ENCODE measurements at regions not wholly inside any gene's neighbourhood (a gene's known extent, or its start where the extent isn't known, plus 50 kb on each side); places are given as distances from the start of the nearest gene placed in this dataset.

- TF ChIP-seq ZNF532 (CRISPR knock-in tag; IDR thresholded peaks at IDR 0.05; ENCODE audit: borderline replicate concordance) (no peak), NR1H2 (CRISPR knock-in tag; IDR thresholded peaks at IDR 0.05) (no peak), MLX (CRISPR knock-in tag; IDR thresholded peaks at IDR 0.05) (no peak), IRF1 (CRISPR knock-in tag; IDR thresholded peaks at IDR 0.05) (no peak), ARID4B (CRISPR knock-in tag; IDR thresholded peaks at IDR 0.05; ENCODE audit: borderline replicate concordance) (no peak)
These were observed 436.3 kb downstream of the DYNC2H1 start (continued) for GRCh38 chr11:103545551-103545950.

- ATAC-seq = no peak
- no peaks in the 10 kb centered on the region for H3K4me1 Mint-ChIP-seq
- POLR2A ChIA-PET = no interaction called here
- no peaks in the 10 kb centered on the region for H3K27me3 Mint-ChIP-seq (ENCODE audit: low read depth)
- no peak for DNase-seq (ENCODE audit: low spot score)
- TF ChIP-seq MXD4 (CRISPR knock-in tag; IDR thresholded peaks at IDR 0.05; ENCODE audit: borderline replicate concordance) = no peak
- CTCF ChIA-PET = no interaction called here
- peaks cover 1% of the 10 kb centered on the region for H3K36me3 Mint-ChIP-seq
- H3K4me3 Mint-ChIP-seq = no peak overlapping the region
- peaks cover 19% of the 10 kb centered on the region for H3K9me3 Mint-ChIP-seq
- no peak overlapping the region for H3K27ac Mint-ChIP-seq
These were observed 437.0 kb downstream of the DYNC2H1 start for GRCh38 chr11:103546236-103546635.

GRCh38 chr11:103547024-103547423 is 437.8 kb downstream of the DYNC2H1 start:
- CTCF ChIA-PET = no interaction called here
- H3K36me3 Mint-ChIP-seq = no peaks in the 10 kb centered on the region
- no peak for TF ChIP-seq ZNF425 (CRISPR knock-in tag; conservative IDR thresholded peaks at IDR 0.05)
- TF ChIP-seq TEAD4 (CRISPR knock-in tag; IDR thresholded peaks at IDR 0.05) = no peak
- TF ChIP-seq ATF6 (CRISPR knock-in tag; IDR thresholded peaks at IDR 0.05) = no peak
- TF ChIP-seq TEAD1 (CRISPR knock-in tag; IDR thresholded peaks at IDR 0.05) = no peak
- no peak for TF ChIP-seq OVOL2 (CRISPR knock-in tag; IDR thresholded peaks at IDR 0.05; ENCODE audit: borderline replicate concordance)
- no peak for TF ChIP-seq FOXJ3 (CRISPR knock-in tag; IDR thresholded peaks at IDR 0.05; ENCODE audit: borderline replicate concordance)
- no peak for TF ChIP-seq SMAD3 (CRISPR knock-in tag; IDR thresholded peaks at IDR 0.05; ENCODE audit: borderline replicate concordance)
- TF ChIP-seq MLX (CRISPR knock-in tag; IDR thresholded peaks at IDR 0.05) = no peak

More at GRCh38 chr11:103547024-103547423, 437.8 kb downstream of the DYNC2H1 start:
- DNase-seq (ENCODE audit: low spot score) (no peak), ATAC-seq (no peak)
- H3K27ac Mint-ChIP-seq = no peak overlapping the region
- H3K9me3 Mint-ChIP-seq = peaks cover 12% of the 10 kb centered on the region
- POLR2A ChIA-PET = no interaction called here
- no peaks in the 10 kb centered on the region for H3K27me3 Mint-ChIP-seq (ENCODE audit: low read depth)
- H3K4me3 Mint-ChIP-seq = no peak overlapping the region
- no peaks in the 10 kb centered on the region for H3K4me1 Mint-ChIP-seq
